ENCODE measurements at regions not wholly inside any gene's neighbourhood (a gene's known extent, or its start where the extent isn't known, plus 50 kb on each side); places are given as distances from the start of the nearest gene placed in this dataset.

- TF ChIP-seq REST (IDR thresholded peaks at IDR 0.05; ENCODE audit: low read depth) (no peak), RAD21 (IDR thresholded peaks at IDR 0.05; ENCODE audit: low read depth) (no peak), ATF3 (IDR thresholded peaks at IDR 0.05) (no peak)
Observed at GRCh38 chr15:36234743-36235142, 344.7 kb upstream of the CDIN1 start (continued).

GRCh38 chr15:36235173-36235572 is 344.3 kb upstream of the CDIN1 start:
- no TSS peak for BruUV-seq (replicated peaks)
- ATAC-seq (no peak), DNase-seq (ENCODE audit: low read depth, low spot score) (no peak)
- Histone ChIP-seq H3K4me2 (ENCODE audit: low read length) (no peak overlapping the region), H4K20me1 (ENCODE audit: insufficient read depth) (no peaks in the 10 kb centered on the region), H3K79me2 (ENCODE audit: insufficient read depth, low read length) (no peaks in the 10 kb centered on the region), H3K27ac (ENCODE audit: low read depth, low read length) (no peak overlapping the region), H3K36me3 (ENCODE audit: control insufficient read depth in 1 of 2, insufficient read depth in 2 of 2, low read length in 2 of 2) (no peaks in the 10 kb centered on the region), H3K4me3 (replicated peaks in 1 of 2; ENCODE audit: low read depth in 1 of 2, low read length in 2 of 2) (no peak overlapping the region), H3K9me3 (ENCODE audit: control insufficient read depth in 1 of 2, insufficient read depth in 1 of 2, low read depth in 1 of 2, low read length in 2 of 2) (no peaks in the 10 kb centered on the region), H3K9me2 (ENCODE audit: insufficient read depth) (no peaks in the 10 kb centered on the region), H3K4me1 (ENCODE audit: control insufficient read depth in 1 of 2, insufficient read depth in 2 of 2, low read length in 2 of 2) (no peaks in the 10 kb centered on the region), H3K9ac (ENCODE audit: low read length) (no peak overlapping the region), H3K27me3 (ENCODE audit: insufficient read depth, low read length) (no peaks in the 10 kb centered on the region), H2AFZ (ENCODE audit: low read depth, low read length, poor library complexity, severe bottlenecking) (no peak overlapping the region)
- intact Hi-C loops (cut with micrococcal nuclease): no loop called here
- POLR2A ChIA-PET: no interaction called here
- CTCF ChIA-PET: no interaction called here
- RAD21 ChIA-PET (ENCODE audit: low non-redundant PET in 1 of 2, low total read pairs in 2 of 2, uncharacterized antibody in 2 of 2, unreplicated experiment in 2 of 2): no interaction called here
- TF ChIP-seq EGR1 (IDR thresholded peaks at IDR 0.05; ENCODE audit: low read depth) (no peak), POLR2AphosphoS5 (IDR thresholded peaks at IDR 0.05; ENCODE audit: low read depth, low read length) (no peak), SRF (IDR thresholded peaks at IDR 0.05; ENCODE audit: low read depth) (no peak), EZH2phosphoT487 (IDR thresholded peaks at IDR 0.05; ENCODE audit: borderline replicate concordance) (no peak), ATF3 (IDR thresholded peaks at IDR 0.05) (no peak), CEBPB (IDR thresholded peaks at IDR 0.05; ENCODE audit: low read depth) (no peak), JUND (IDR thresholded peaks at IDR 0.05) (no peak), EZH2 (IDR thresholded peaks at IDR 0.05) (no peak), ZNF274 (IDR thresholded peaks at IDR 0.05; ENCODE audit: low read depth, low read length) (no peak), CTCF (IDR thresholded peaks at IDR 0.05 in 2 of 3, conservative IDR thresholded peaks at IDR 0.05 in 1 of 3; ENCODE audit: borderline replicate concordance in 1 of 3, insufficient read depth in 1 of 3, low read depth in 2 of 3, low read length in 2 of 3) (no peak), ELF1 (IDR thresholded peaks at IDR 0.05; ENCODE audit: borderline replicate concordance, low read depth) (no peak)

All from HCT116 (cell line).